ENCODE measurements at regions not wholly inside any gene's neighbourhood (a gene's known extent, or its start where the extent isn't known, plus 50 kb on each side); places are given as distances from the start of the nearest gene placed in this dataset.

- DNase-seq (ENCODE audit: extremely low read depth, low read depth), result no peak
- no peak for TF ChIP-seq CTCF (IDR thresholded peaks at IDR 0.05; ENCODE audit: low read depth, low read length, missing control alignments)
- H3K4me3 ChIP-seq (replicated peaks; ENCODE audit: low read depth, low read length), result no peak overlapping the region
These were observed 129.1 kb upstream of the MAX start for GRCh38 chr14:65231286-65231980.

- TF ChIP-seq CTCF (IDR thresholded peaks at IDR 0.05; ENCODE audit: low read depth, low read length, missing control alignments), result no peak
- no peak for DNase-seq (ENCODE audit: extremely low read depth, low read depth)
- no peak overlapping the region for H3K4me3 ChIP-seq (replicated peaks; ENCODE audit: low read depth, low read length)
These were observed 132.5 kb upstream of the MAX start for GRCh38 chr14:65234752-65235361.

GRCh38 chr14:65237023-65237814, 134.9 kb upstream of the MAX start:
- no peak overlapping the region for H3K4me3 ChIP-seq (replicated peaks; ENCODE audit: low read depth, low read length)
- DNase-seq (ENCODE audit: extremely low read depth, low read depth), result no peak
- TF ChIP-seq CTCF (IDR thresholded peaks at IDR 0.05; ENCODE audit: low read depth, low read length, missing control alignments), result no peak

DNA sequence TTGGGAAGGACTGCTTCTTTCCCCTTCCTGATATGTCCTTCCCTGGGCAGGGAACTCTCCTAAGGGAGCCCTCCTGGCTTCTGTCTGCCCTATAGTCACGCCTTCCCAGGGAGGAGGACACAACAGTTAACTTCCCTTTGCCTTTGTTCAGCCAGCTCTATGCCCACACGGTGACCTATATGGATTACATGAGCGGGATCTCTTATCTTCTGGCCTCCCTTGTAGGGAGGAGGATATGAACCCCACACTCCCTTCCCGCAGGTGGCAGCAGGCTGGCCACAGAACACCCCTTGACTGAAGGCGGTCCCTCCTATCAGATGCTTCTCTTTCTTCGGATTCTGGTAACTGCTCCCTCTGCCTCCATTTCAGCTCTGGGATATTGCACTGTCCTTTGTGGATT, 135.6 kb upstream of the MAX start:
- no peak overlapping the region for H3K4me3 ChIP-seq (replicated peaks; ENCODE audit: low read depth, low read length)
- DNase-seq (ENCODE audit: extremely low read depth, low read depth), result no peak
- TF ChIP-seq CTCF (IDR thresholded peaks at IDR 0.05; ENCODE audit: low read depth, low read length, missing control alignments), result no peak

GRCh38 chr14:65238456-65238855, 136.1 kb upstream of the MAX start:
- no peak for TF ChIP-seq CTCF (IDR thresholded peaks at IDR 0.05; ENCODE audit: low read depth, low read length, missing control alignments)
- no peak overlapping the region for H3K4me3 ChIP-seq (replicated peaks; ENCODE audit: low read depth, low read length)
- no peak for DNase-seq (ENCODE audit: extremely low read depth, low read depth)

- no peak for DNase-seq (ENCODE audit: extremely low read depth, low read depth)
- TF ChIP-seq CTCF (IDR thresholded peaks at IDR 0.05; ENCODE audit: low read depth, low read length, missing control alignments), result no peak
- no peak overlapping the region for H3K4me3 ChIP-seq (replicated peaks; ENCODE audit: low read depth, low read length)
These were observed 137.0 kb upstream of the MAX start for GRCh38 chr14:65239143-65239937.

Data from HFF-Myc (cell line).